ENCODE measurements at regions not wholly inside any gene's neighbourhood (a gene's known extent, or its start where the extent isn't known, plus 50 kb on each side); places are given as distances from the start of the nearest gene placed in this dataset.

DNA sequence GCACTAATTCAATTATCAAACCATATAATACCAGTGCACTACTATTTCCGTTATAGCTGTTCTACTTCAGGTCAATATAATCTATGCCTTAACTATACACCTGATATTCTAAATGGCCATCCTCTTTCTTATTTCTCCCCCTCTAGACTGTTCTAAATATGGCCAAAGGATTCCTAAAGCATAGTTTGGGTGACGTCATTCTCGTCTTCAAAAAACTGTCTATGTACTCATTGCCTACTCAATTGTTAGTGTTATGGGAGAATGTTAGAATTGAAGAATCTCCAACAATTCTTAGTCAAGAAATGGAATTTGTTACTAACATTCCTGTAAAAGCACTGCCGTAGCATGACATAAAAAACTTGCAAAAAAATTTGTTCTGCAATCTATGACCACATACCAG lies 431.1 kb upstream of the ANO3 start:
- H3K9me3 ChIP-seq (ENCODE audit: insufficient read depth, low read length), result no peaks in the 10 kb centered on the region
- no peak overlapping the region for H3K4me2 ChIP-seq (ENCODE audit: low read length)
- H3K4me3 ChIP-seq (ENCODE audit: low read length), result no peak overlapping the region
- no peaks in the 10 kb centered on the region for H3K36me3 ChIP-seq (replicated peaks; ENCODE audit: low read depth, low read length)
- no peak overlapping the region for H2AFZ ChIP-seq (ENCODE audit: low read depth, low read length)
- no peaks in the 10 kb centered on the region for H4K20me1 ChIP-seq (ENCODE audit: insufficient read depth, low read length)
- no peak overlapping the region for H3K9ac ChIP-seq (ENCODE audit: low read length)
- TF ChIP-seq, protein P1, sequence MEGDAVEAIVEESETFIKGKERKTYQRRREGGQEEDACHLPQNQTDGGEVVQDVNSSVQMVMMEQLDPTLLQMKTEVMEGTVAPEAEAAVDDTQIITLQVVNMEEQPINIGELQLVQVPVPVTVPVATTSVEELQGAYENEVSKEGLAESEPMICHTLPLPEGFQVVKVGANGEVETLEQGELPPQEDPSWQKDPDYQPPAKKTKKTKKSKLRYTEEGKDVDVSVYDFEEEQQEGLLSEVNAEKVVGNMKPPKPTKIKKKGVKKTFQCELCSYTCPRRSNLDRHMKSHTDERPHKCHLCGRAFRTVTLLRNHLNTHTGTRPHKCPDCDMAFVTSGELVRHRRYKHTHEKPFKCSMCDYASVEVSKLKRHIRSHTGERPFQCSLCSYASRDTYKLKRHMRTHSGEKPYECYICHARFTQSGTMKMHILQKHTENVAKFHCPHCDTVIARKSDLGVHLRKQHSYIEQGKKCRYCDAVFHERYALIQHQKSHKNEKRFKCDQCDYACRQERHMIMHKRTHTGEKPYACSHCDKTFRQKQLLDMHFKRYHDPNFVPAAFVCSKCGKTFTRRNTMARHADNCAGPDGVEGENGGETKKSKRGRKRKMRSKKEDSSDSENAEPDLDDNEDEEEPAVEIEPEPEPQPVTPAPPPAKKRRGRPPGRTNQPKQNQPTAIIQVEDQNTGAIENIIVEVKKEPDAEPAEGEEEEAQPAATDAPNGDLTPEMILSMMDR (IDR thresholded peaks at IDR 0.05; ENCODE audit: low read depth, low read length), result no peak
- no peak for TF ChIP-seq EZH2phosphoT487 (IDR thresholded peaks at IDR 0.05; ENCODE audit: low read depth)
- no peak overlapping the region for H3K27ac ChIP-seq (ENCODE audit: low read length)
- H3K79me2 ChIP-seq (ENCODE audit: low read length), result no peaks in the 10 kb centered on the region
- H3K27me3 ChIP-seq (ENCODE audit: low read depth, low read length), result no peaks in the 10 kb centered on the region
- no peaks in the 10 kb centered on the region for H3K4me1 ChIP-seq (ENCODE audit: low read length)

DNA sequence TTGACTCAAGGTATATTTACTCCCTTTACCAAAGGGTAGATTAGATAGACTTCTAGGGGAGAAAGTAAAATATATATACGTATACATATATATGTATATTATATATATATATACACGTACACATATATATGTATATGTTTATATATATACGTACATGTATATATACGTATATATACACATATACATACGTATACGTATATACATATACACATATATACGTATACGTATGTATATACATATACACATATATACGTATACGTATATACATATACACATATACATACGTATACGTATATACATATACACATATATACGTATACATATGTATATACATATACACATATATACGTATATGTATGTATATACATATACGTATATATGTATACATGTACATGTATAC lies 430.5 kb upstream of the ANO3 start:
- no peak overlapping the region for H3K27ac ChIP-seq (ENCODE audit: low read length)
- H3K79me2 ChIP-seq (ENCODE audit: low read length), result no peaks in the 10 kb centered on the region
- H3K9ac ChIP-seq (ENCODE audit: low read length), result no peak overlapping the region
- H3K4me3 ChIP-seq (ENCODE audit: low read length), result no peak overlapping the region
- H3K27me3 ChIP-seq (ENCODE audit: low read depth, low read length), result no peaks in the 10 kb centered on the region
- H4K20me1 ChIP-seq (ENCODE audit: insufficient read depth, low read length), result no peaks in the 10 kb centered on the region
- H3K36me3 ChIP-seq (replicated peaks; ENCODE audit: low read depth, low read length), result no peaks in the 10 kb centered on the region
- H3K4me1 ChIP-seq (ENCODE audit: low read length), result no peaks in the 10 kb centered on the region
- no peak overlapping the region for H3K4me2 ChIP-seq (ENCODE audit: low read length)
- H2AFZ ChIP-seq (ENCODE audit: low read depth, low read length), result no peak overlapping the region
- no peaks in the 10 kb centered on the region for H3K9me3 ChIP-seq (ENCODE audit: insufficient read depth, low read length)
- no peak for TF ChIP-seq EZH2phosphoT487 (IDR thresholded peaks at IDR 0.05; ENCODE audit: low read depth)
- TF ChIP-seq, protein P1 (IDR thresholded peaks at IDR 0.05; ENCODE audit: low read depth, low read length), result no peak

DNA sequence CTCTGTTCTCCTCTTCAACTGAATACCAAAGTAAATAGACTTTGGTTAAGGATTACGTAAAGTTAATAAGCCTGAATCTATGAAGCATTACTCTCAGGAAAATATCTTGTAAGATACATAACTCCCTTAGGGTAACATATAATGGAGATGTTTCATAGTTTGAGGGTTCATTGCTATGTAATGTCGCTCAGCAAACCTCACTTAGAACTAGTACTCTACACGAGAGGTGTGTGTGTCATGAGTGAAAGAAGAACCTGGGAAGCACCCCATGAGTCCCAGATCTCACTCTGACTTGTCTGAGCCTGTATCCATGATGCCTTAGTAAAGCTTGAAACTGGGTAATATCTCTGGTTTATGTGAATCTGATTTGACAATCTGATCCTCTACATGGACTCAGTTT lies 429.5 kb upstream of the ANO3 start:
- Histone ChIP-seq H3K9ac (ENCODE audit: low read length) (no peak overlapping the region), H4K20me1 (ENCODE audit: insufficient read depth, low read length) (no peaks in the 10 kb centered on the region), H3K4me3 (ENCODE audit: low read length) (no peak overlapping the region), H3K4me1 (ENCODE audit: low read length) (no peaks in the 10 kb centered on the region), H3K27me3 (ENCODE audit: low read depth, low read length) (no peaks in the 10 kb centered on the region), H3K27ac (ENCODE audit: low read length) (no peak overlapping the region), H3K79me2 (ENCODE audit: low read length) (no peaks in the 10 kb centered on the region), H3K36me3 (replicated peaks; ENCODE audit: low read depth, low read length) (no peaks in the 10 kb centered on the region), H3K9me3 (ENCODE audit: insufficient read depth, low read length) (no peaks in the 10 kb centered on the region), H2AFZ (ENCODE audit: low read depth, low read length) (no peak overlapping the region), H3K4me2 (ENCODE audit: low read length) (no peak overlapping the region)
- TF ChIP-seq EZH2phosphoT487 (IDR thresholded peaks at IDR 0.05; ENCODE audit: low read depth), result no peak

DNA sequence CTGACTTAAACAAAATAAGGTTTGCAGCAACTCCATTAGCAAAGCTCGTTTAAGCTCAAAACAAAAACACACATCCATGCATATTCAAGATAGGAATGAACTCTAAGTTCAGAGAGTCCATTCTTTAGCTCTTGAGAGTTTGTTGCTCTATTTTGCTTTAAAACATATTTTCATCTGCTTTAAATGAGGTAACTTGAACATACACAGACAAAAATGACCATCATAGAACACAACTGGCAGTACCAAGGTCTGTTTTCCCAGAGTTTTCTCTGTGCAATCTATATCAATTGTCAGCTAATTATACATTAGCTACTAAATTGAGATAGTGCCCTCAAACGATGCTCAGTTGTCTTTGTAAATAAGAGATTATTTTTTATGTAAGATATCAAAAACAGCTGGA lies 423.2 kb upstream of the ANO3 start:
- Histone ChIP-seq H3K79me2 (ENCODE audit: low read length) (no peaks in the 10 kb centered on the region), H4K20me1 (ENCODE audit: insufficient read depth, low read length) (no peaks in the 10 kb centered on the region), H3K4me3 (ENCODE audit: low read length) (no peak overlapping the region), H3K27ac (ENCODE audit: low read length) (no peak overlapping the region), H3K36me3 (replicated peaks; ENCODE audit: low read depth, low read length) (no peaks in the 10 kb centered on the region), H3K9ac (ENCODE audit: low read length) (no peak overlapping the region), H3K9me3 (ENCODE audit: insufficient read depth, low read length) (no peaks in the 10 kb centered on the region), H3K27me3 (ENCODE audit: low read depth, low read length) (no peaks in the 10 kb centered on the region), H3K4me2 (ENCODE audit: low read length) (no peak overlapping the region), H2AFZ (ENCODE audit: low read depth, low read length) (no peak overlapping the region), H3K4me1 (ENCODE audit: low read length) (0 out of 2 replicates have a peak, but pooled peaks cover 4% of the 10 kb centered on the region)
- TF ChIP-seq, protein P1 (IDR thresholded peaks at IDR 0.05; ENCODE audit: low read depth, low read length), result no peak
- no peak for TF ChIP-seq EZH2phosphoT487 (IDR thresholded peaks at IDR 0.05; ENCODE audit: low read depth)

DNA sequence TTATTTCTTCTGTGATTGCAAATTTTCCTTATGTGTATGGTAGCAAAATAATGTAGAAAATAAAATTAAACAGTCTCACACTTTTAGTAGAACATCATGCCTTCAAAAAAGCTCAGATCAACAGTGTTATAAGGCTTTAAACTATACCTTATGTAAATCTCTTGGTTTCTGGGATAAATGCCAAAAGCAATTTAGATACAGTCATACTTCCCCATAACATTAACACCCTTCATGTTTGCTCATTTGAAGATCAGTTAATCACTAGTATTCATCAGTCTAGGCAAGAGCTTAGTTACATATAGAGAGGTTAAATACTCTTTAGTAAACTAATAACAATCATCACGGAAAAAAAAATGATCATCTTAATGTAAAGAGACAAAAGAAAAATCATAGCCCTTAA lies 421.8 kb upstream of the ANO3 start:
- Histone ChIP-seq H3K4me2 (ENCODE audit: low read length) (no peak overlapping the region), H3K9me3 (ENCODE audit: insufficient read depth, low read length) (no peaks in the 10 kb centered on the region), H3K79me2 (ENCODE audit: low read length) (no peaks in the 10 kb centered on the region), H2AFZ (ENCODE audit: low read depth, low read length) (no peak overlapping the region), H3K4me1 (ENCODE audit: low read length) (0 out of 2 replicates have a peak, but pooled peaks cover 4% of the 10 kb centered on the region), H3K27me3 (ENCODE audit: low read depth, low read length) (no peaks in the 10 kb centered on the region), H4K20me1 (ENCODE audit: insufficient read depth, low read length) (no peaks in the 10 kb centered on the region), H3K4me3 (ENCODE audit: low read length) (no peak overlapping the region), H3K9ac (ENCODE audit: low read length) (no peak overlapping the region), H3K27ac (ENCODE audit: low read length) (no peak overlapping the region), H3K36me3 (replicated peaks; ENCODE audit: low read depth, low read length) (no peaks in the 10 kb centered on the region)
- TF ChIP-seq, protein P1 (IDR thresholded peaks at IDR 0.05; ENCODE audit: low read depth, low read length), result no peak
- TF ChIP-seq EZH2phosphoT487 (IDR thresholded peaks at IDR 0.05; ENCODE audit: low read depth), result no peak
